K562 (cell line): ENCODE measurements at regions not wholly inside any gene's neighbourhood (a gene's known extent, or its start where the extent isn't known, plus 50 kb on each side); places are given as distances from the start of the nearest gene placed in this dataset.
"Not testable (repeated sequence)": the region's sequence is repeated elsewhere in the genome, so short reads cannot be mapped to it uniquely, and the experiment has no call there.

Source experiments
- CTCF ChIP-seq, 3 experiments: IDR thresholded peaks in 2 of 3; conservative IDR thresholded peaks in 1 of 3; 2 replicates each; pipeline ENCODE4 v1.5.1; 2011 to 2012; ENCODE audit warnings: low read length in 3 of 3, mild to moderate bottlenecking in 3 of 3, control low read depth in 2 of 3, improper control_type of control experiment in 1 of 3, inconsistent platforms in 1 of 3, low read depth in 1 of 3, mixed read lengths in 1 of 3, moderate library complexity in 1 of 3; ENCODE audit not compliant: insufficient read depth in 2 of 3
- FOXP4 ChIP-seq: sonication (generic); formaldehyde crosslinking; IDR thresholded peaks from 2 replicates; pipeline ENCODE4 v1.8.0; 2022; ENCODE audit warnings: mild to moderate bottlenecking, missing genetic modification reagents, borderline replicate concordance
- HLTF ChIP-seq: fragments of 450-650 bp; IDR thresholded peaks from 2 replicates; pipeline ENCODE4 v1.6.1; 2016
- HNRNPL ChIP-seq: fragments of 200-400 bp; formaldehyde crosslinking; IDR thresholded peaks from 2 replicates; pipeline ENCODE4 v1.6.1; 2017; ENCODE audit warnings: low read depth, mild to moderate bottlenecking, low read length
- KAT7 ChIP-seq: sonication (generic); formaldehyde crosslinking; IDR thresholded peaks from 2 replicates; pipeline ENCODE4 v1.8.0; 2022; ENCODE audit warnings: missing genetic modification reagents, mild to moderate bottlenecking, borderline replicate concordance
- MAX ChIP-seq: sonication (generic); formaldehyde crosslinking; IDR thresholded peaks from 2 replicates; pipeline ENCODE4 v1.9.0; 2022; ENCODE audit warnings: mild to moderate bottlenecking, missing genetic modification reagents
- MITF ChIP-seq: IDR thresholded peaks from 2 replicates; pipeline ENCODE4 v1.6.1; 2014; ENCODE audit warnings: antibody characterized with exemption
- NR3C1 ChIP-seq: sonication (generic); formaldehyde crosslinking; IDR thresholded peaks from 2 replicates; pipeline ENCODE4 v1.8.1; 2022; ENCODE audit warnings: missing genetic modification reagents
- PCBP2 ChIP-seq: fragments of 200-400 bp; formaldehyde crosslinking; IDR thresholded peaks from 2 replicates; pipeline ENCODE4 v1.6.1; 2018; ENCODE audit warnings: low read length, low read depth, mild to moderate bottlenecking, moderate library complexity; ENCODE audit not compliant: poor library complexity, severe bottlenecking
- RAD51 ChIP-seq: fragments of 450-650 bp; IDR thresholded peaks from 2 replicates; pipeline ENCODE4 v1.7.1; 2016; ENCODE audit warnings: low read depth, mild to moderate bottlenecking, borderline replicate concordance
- REST ChIP-seq, 2 experiments: fragments of 450-650 bp; formaldehyde crosslinking in 1 of 2; IDR thresholded peaks; 2 replicates each; pipeline versions ENCODE4 v1.4.0 to v1.6.1; 2014 to 2020; ENCODE audit warnings: mild to moderate bottlenecking in 2 of 2, borderline replicate concordance in 1 of 2, low read depth in 1 of 2
- SP2 ChIP-seq: IDR thresholded peaks from 2 replicates; pipeline ENCODE4 v1.6.1; 2011; ENCODE audit warnings: mild to moderate bottlenecking, low read depth, low read length, moderate library complexity; ENCODE audit not compliant: poor library complexity, severe bottlenecking; ENCODE audit errors: extremely low read depth
- ZBTB43 ChIP-seq: sonication (generic); formaldehyde crosslinking; IDR thresholded peaks from 2 replicates; pipeline ENCODE4 v1.8.0; 2023; ENCODE audit warnings: mild to moderate bottlenecking, missing genetic modification reagents
- ZFP36 ChIP-seq: fragments of 150-350 bp; IDR thresholded peaks from 2 replicates; pipeline ENCODE4 v1.6.1; 2018; ENCODE audit warnings: low read length, low read depth; ENCODE audit not compliant: partially characterized antibody

- TF ChIP-seq HLTF; CTCF (IDR thresholded peaks at IDR 0.05 in 2 of 3, conservative IDR thresholded peaks at IDR 0.05 in 1 of 3; ENCODE audit: insufficient read depth in 2 of 3, low read depth in 1 of 3, low read length in 3 of 3); RAD51; FOXP4; NR3C1 (CRISPR knock-in tag); REST (IDR thresholded peaks at IDR 0.05; ENCODE audit: borderline replicate concordance); REST (CRISPR knock-in tag; IDR thresholded peaks at IDR 0.05; ENCODE audit: low read depth); HNRNPL; ZFP36; MITF; KAT7 (CRISPR knock-in tag); PCBP2; MAX (CRISPR knock-in tag); ZBTB43 (CRISPR knock-in tag); SP2: not testable (repeated sequence)
These were observed 72.0 kb upstream of the LRPPRC start for GRCh38 chr2:44067791-44068181.
